ENCODE measurements at regions not wholly inside any gene's neighbourhood (a gene's known extent, or its start where the extent isn't known, plus 50 kb on each side); places are given as distances from the start of the nearest gene placed in this dataset.

- no peak overlapping the region for H3K4me3 ChIP-seq (ENCODE audit: low read depth in 1 of 3, low read length in 3 of 3)
- WGBS, result 91% methylated on average over 5 of the region's 5 CpGs
- H3K36me3 ChIP-seq (ENCODE audit: control insufficient read depth in 4 of 4, insufficient read depth in 3 of 4, low read depth in 1 of 4, low read length in 3 of 4), result no peaks in the 10 kb centered on the region
- no peak for DNase-seq (ENCODE audit: low spot score)
- H3K9ac ChIP-seq (ENCODE audit: low read depth in 1 of 2, low read length in 2 of 2), result no peak overlapping the region
- no peak overlapping the region for H3K27ac ChIP-seq (ENCODE audit: low read depth in 1 of 2, low read length in 2 of 2)
- TF ChIP-seq CTCF (IDR thresholded peaks at IDR 0.05; ENCODE audit: low read depth, low read length, missing input control), result no peak
- TF ChIP-seq YY1 (IDR thresholded peaks at IDR 0.05), result no peak
- no peak for TF ChIP-seq GABPA (IDR thresholded peaks at IDR 0.05 in 1 of 2, conservative IDR thresholded peaks at IDR 0.05 in 1 of 2)
- no peak for TF ChIP-seq RXRA (IDR thresholded peaks at IDR 0.05)
- TF ChIP-seq SP1 (IDR thresholded peaks at IDR 0.05), result no peak
- no peak for TF ChIP-seq RAD21 (IDR thresholded peaks at IDR 0.05)
- no peak for TF ChIP-seq TAF1 (conservative IDR thresholded peaks at IDR 0.05)
- TF ChIP-seq ZBTB33 (IDR thresholded peaks at IDR 0.05), result no peak
- TF ChIP-seq FOXA2 (IDR thresholded peaks at IDR 0.05), result no peak
- no peak for TF ChIP-seq EGR1 (IDR thresholded peaks at IDR 0.05; ENCODE audit: low read depth in 2 of 2)
- TF ChIP-seq MAX (IDR thresholded peaks at IDR 0.05), result no peak
- TF ChIP-seq JUND (IDR thresholded peaks at IDR 0.05), result no peak
- peaks cover 0 to 2% (median 0%) of the 10 kb centered on the region in 4 donors for H3K27me3 ChIP-seq (ENCODE audit: control insufficient read depth in 4 of 4, insufficient read depth in 4 of 4, low read length in 3 of 4)
- no peaks in the 10 kb centered on the region for H3K9me3 ChIP-seq (ENCODE audit: control insufficient read depth in 4 of 4, low read length in 3 of 4)
- H3K4me1 ChIP-seq (ENCODE audit: control insufficient read depth in 4 of 4, insufficient read depth in 4 of 4, low read length in 3 of 4), result no peaks in the 10 kb centered on the region
Measured at GRCh38 chr4:110824344-110824743, 201.5 kb upstream of the PITX2 start.

- no peaks in the 10 kb centered on the region for H3K4me1 ChIP-seq (ENCODE audit: control insufficient read depth in 4 of 4, insufficient read depth in 4 of 4, low read length in 3 of 4)
- no peak overlapping the region for H3K27ac ChIP-seq (ENCODE audit: low read depth in 1 of 2, low read length in 2 of 2)
- H3K9me3 ChIP-seq (ENCODE audit: control insufficient read depth in 4 of 4, low read length in 3 of 4), result no peaks in the 10 kb centered on the region
- 71% methylated on average over 8 of the region's 8 CpGs for WGBS
- H3K27me3 ChIP-seq (ENCODE audit: control insufficient read depth in 4 of 4, insufficient read depth in 4 of 4, low read length in 3 of 4), result no peaks in the 10 kb centered on the region
- no peak overlapping the region for H3K9ac ChIP-seq (ENCODE audit: low read depth in 1 of 2, low read length in 2 of 2)
- H3K4me3 ChIP-seq (ENCODE audit: low read depth in 1 of 3, low read length in 3 of 3), result no peak overlapping the region
- no peak for DNase-seq (ENCODE audit: low spot score)
- TF ChIP-seq FOXA2 (IDR thresholded peaks at IDR 0.05), result no peak
- peak in 1 of 2 donors; percentile 31 for TF ChIP-seq RAD21 (IDR thresholded peaks at IDR 0.05)
- no peak for TF ChIP-seq ZBTB33 (IDR thresholded peaks at IDR 0.05)
- no peaks in the 10 kb centered on the region for H3K36me3 ChIP-seq (ENCODE audit: control insufficient read depth in 4 of 4, insufficient read depth in 3 of 4, low read depth in 1 of 4, low read length in 3 of 4)
Measured at GRCh38 chr4:110826656-110827055, 203.8 kb upstream of the PITX2 start.

- WGBS, result 33% methylated on average over 2 of the region's 2 CpGs
- Histone ChIP-seq H3K4me3 (ENCODE audit: low read depth in 1 of 3, low read length in 3 of 3) (no peak overlapping the region), H3K27me3 (ENCODE audit: control insufficient read depth in 4 of 4, insufficient read depth in 4 of 4, low read length in 3 of 4) (no peaks in the 10 kb centered on the region), H3K9ac (ENCODE audit: low read depth in 1 of 2, low read length in 2 of 2) (no peak overlapping the region), H3K9me3 (ENCODE audit: control insufficient read depth in 4 of 4, low read length in 3 of 4) (no peaks in the 10 kb centered on the region), H3K4me1 (ENCODE audit: control insufficient read depth in 4 of 4, insufficient read depth in 4 of 4, low read length in 3 of 4) (no peaks in the 10 kb centered on the region), H3K36me3 (ENCODE audit: control insufficient read depth in 4 of 4, insufficient read depth in 3 of 4, low read depth in 1 of 4, low read length in 3 of 4) (no peaks in the 10 kb centered on the region), H3K27ac (ENCODE audit: low read depth in 1 of 2, low read length in 2 of 2) (no peak overlapping the region)
- no peak for DNase-seq (ENCODE audit: low spot score)
- TF ChIP-seq JUND (IDR thresholded peaks at IDR 0.05), result peak in 1 of 2 donors; percentile 38
- no peak for TF ChIP-seq YY1 (IDR thresholded peaks at IDR 0.05)
Measured at GRCh38 chr4:110830461-110830860, 207.6 kb upstream of the PITX2 start.

All from liver (tissue), 8 donors.